CD4-positive, alpha-beta T cell treated with Interleukin-12 subunit alpha and Interleukin-12 subunit beta, for 1 hour (primary cell): ENCODE measurements at regions not wholly inside any gene's neighbourhood (a gene's known extent, or its start where the extent isn't known, plus 50 kb on each side); places are given as distances from the start of the nearest gene placed in this dataset.
"Not testable (repeated sequence)": the region's sequence is repeated elsewhere in the genome, so short reads cannot be mapped to it uniquely, and the experiment has no call there.

Source experiments
- DNase-seq: peaks from one replicate; pipeline ENCODE4 v3.0.0-alpha.2; 2020

DNA sequence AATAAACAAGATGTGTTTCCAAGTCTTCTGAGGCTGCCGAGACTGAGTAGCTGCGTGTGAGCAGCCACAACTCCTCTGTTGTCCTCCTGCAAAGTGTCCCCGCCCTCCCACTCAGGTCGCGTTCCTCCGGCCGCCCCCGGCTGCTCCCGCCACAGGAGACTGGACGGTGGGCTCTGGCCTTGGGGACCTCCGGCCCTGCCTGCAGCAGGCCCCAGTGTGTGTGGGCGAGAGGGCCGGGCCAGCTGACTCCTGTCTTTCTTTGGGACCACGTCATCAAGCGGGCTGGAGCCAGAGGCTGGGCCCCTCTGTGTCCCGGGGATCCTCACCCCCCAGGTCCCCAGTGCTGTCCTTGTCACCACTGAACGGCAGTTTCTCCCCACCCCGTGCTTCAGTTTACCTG is 175.3 kb downstream of the NPIPB11 start:
- DNase-seq: no peak

DNA sequence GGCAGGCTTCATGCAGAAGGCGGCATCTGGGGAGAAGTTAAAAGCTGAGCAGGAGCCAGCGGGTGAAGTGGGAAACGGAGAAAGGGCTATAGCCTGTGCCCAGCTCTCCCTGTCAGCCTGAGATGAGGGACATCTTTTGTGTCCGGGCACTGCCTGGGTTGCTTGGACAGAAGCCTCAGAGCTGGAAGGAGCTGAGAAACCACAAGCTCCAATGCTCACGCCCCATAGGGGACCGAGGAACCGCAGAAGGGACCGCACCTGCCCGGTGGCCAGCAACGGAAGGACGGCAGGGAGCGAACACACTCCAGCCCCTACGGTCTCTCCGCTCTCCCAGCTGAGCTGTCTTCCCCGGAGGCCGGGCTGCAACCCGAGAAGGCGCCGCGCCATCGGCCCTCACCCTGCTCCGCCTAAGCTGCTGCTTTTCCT is 175.8 kb downstream of the NPIPB11 start:
- no peak for DNase-seq

GRCh38 chr16:29230006-29230668 is 176.4 kb downstream of the NPIPB11 start:
- DNase-seq: not testable (repeated sequence)

GRCh38 chr16:29229616-29230005 is 176.9 kb downstream of the NPIPB11 start:
- not testable (repeated sequence) for DNase-seq

DNA sequence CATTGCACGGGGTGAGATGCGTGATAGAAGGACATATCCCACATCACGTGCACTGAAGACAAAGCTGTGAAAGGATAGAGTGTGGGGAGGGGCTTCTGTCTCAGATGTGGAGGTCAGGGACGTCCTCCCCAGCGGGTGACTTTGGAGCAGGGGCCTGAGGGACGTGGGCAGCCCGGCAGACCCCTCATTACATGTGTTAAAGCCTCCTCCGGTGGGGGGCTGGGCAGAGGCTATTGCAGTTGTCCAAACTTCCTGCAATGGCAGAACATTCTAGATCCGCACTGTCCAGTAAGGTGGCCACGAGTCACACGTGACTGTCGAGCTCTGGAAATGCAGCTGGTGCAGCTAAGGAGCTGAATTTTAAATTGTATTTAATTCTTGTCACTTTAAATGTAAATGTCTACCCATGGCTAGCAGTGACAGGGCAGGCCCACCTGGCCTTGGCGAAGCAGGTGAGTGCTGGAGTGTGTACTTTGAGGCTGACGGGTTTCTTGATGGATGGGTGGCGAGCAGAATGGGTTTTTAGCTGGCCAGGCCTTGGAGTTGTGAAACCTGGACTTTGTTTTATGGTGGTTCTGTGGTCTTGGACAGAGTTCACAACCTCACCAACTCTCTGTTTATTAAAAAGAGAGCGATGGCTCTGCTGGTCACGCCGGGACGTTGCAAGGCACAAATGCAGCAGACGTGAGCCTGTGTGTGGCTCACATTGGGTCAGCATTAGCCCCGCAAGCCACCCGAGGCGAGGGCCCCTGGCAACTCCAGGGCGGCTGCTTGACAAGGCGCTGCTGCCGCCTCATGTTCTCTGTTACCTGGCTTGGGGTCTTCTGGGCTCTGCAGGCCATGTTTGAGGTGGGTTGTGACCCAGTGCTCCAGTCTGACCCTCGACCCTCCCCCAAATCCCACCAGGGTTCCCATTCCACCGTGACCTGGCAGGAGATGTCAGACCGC is 177.6 kb downstream of the NPIPB11 start:
- not testable (repeated sequence) for DNase-seq

DNA sequence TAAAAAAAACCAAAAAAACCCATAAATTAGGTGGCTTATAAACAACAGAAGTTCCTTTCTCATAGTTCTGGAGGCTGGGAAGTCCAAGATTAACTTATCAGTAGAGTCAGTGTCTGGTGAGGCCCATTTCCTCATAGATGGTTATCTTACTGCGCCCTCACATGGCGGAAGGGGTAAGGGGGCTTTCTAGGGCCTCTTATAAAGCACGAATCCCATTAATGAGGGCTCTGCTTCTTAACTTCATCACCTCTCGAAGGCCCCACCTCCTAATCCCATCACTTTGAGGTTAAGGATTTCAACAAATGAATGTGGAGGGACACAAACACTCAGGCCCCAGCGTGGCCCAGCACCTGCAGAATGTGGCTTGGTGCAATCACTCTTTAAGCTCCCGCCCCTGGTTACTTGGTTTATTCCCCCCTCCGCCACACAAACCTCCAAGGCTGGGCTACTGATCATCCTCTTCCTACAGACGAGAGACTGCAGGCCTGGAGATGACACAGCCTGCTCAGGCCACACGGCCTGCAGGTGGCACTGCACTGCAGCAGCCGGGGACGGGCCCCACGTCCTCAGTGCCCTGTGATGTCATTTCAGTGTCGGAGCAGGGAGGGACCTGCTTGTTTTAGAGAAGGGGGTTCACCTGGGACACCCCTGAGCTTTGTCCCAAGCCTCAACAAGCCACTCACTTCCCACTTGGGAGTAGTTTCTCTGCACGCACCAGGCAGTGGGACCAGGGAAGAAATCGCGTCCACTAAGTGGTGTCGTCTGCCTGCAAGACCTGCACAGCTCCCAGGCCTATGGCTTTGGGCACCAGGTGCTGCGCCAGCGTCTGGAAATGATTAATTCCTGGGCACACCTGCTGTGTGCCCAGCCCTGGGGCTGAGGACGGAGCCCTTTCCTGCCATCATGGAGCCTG is 178.5 kb downstream of the NPIPB11 start:
- peak; percentile 64 for DNase-seq

DNA sequence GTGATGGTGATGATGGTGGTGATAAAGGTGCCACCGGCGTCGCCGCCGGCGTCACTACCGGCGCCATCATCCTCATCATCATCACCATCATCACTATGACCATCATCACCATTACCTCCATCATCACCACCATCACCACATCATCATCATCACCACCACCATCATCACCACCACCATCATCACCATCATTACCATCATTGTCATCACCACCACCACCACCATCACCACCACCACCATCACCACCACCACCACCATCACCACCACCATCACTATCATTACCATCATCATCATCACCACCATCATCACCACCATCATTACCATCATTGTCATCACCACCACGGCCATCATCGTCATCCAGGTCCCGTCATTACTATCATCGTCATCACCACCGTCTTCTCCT is 179.7 kb downstream of the NPIPB11 start:
- DNase-seq: no peak

DNA sequence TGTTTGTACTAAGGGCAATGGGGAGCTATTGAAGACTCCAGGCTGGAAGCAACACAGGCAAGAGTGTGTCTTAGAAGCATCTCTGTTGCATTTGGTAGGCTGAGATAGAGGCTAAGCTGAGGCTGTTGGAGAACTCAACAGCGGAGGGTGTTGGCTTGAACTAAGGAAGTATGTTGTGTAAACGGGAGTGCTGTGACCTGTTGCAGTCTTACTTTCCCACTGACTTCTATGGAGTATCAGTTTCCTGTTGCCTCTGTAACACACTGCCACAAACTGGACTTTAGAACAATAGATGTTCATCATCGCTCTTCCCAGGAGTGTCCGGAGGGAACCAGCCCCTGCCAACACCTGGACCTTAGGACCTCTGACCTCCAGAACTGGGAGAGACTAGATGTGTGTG is 181.8 kb downstream of the NPIPB11 start:
- DNase-seq: not testable (repeated sequence)

DNA sequence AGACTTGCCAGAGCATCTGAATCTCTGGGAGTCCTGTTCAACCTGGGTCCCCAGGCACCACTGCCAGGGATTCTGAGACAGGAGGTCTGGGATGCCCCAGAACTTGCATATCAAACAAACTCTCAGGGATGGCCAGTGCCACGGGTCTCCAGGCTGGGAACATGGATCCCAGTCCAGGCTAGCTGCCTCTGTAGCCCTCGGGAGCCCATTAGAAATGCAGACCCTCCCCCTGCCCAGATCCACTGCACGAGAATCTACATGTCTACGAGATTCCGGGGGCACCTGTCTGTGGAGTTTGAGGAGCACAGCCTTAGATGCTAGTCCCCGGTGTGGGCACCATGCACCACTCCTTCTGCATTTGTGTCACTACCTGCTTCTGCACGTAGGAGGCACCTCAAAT is 183.9 kb downstream of the NPIPB11 start:
- not testable (repeated sequence) for DNase-seq

DNA sequence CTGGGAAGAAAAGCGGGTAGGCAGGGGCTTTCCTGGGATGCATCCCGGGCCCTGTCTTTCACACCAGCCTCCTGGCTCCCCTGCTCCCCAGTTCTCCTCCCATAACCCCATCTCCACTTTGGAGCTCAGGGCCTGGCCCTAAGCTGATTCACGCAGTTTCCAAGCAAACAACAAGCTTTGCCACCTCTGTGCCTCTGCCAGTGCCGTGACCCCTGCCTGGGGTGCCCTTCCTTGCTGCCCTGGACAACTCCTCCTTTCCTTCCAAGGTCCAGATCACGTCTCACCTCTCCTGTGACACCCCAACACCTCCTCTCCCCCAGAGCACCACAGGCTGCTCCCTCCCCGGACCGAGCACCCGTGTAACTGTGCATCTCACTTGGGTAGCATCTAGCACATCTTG is 184.5 kb downstream of the NPIPB11 start:
- DNase-seq: not testable (repeated sequence)

- not testable (repeated sequence) for DNase-seq
Measured at GRCh38 chr16:29221281-29221955, 185.1 kb downstream of the NPIPB11 start.

GRCh38 chr16:29220647-29221191 is 185.8 kb downstream of the NPIPB11 start:
- not testable (repeated sequence) for DNase-seq

- not testable (repeated sequence) for DNase-seq
Measured at GRCh38 chr16:29219966-29220646, 186.4 kb downstream of the NPIPB11 start.

DNA sequence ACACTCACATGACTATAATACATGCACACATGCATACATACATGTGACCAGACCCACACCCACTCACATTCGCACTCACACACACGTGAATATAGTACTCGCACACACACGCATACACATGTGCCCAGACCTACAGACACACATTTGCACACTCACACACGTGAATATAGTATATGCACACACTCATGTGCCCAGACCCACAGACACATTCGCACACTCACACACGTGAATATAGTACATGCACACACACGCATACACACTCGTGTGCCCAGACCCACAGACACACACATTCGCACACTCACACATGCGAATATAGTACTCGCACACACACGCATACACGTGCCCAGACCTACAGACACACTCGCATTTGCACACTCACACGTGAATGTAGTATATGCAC is 186.9 kb downstream of the NPIPB11 start:
- not testable (repeated sequence) for DNase-seq

- DNase-seq: not testable (repeated sequence)
Measured at GRCh38 chr16:29218649-29219048, 187.9 kb downstream of the NPIPB11 start.

DNA sequence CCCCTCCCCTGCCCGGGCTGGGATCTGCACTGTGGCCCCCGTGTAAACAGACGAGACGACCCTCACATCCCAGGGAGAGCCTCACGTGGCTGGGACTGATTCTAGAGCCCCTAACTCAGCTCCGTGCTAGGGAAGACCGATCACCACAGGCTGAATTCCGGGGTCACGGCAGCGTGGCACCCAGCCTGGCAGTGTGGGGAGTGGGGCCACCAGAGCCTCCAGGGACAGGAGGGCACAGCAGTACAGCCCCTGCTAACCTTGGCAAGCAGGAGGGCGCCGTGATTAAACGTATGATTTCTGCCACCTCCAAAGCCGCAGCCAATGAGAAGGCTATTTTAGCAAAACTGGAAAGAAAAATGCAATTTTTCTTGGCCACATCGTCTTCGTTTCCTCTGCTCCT is 188.3 kb downstream of the NPIPB11 start:
- not testable (repeated sequence) for DNase-seq

- not testable (repeated sequence) for DNase-seq
Measured at GRCh38 chr16:29217752-29218126, 188.8 kb downstream of the NPIPB11 start.

- DNase-seq: not testable (repeated sequence)
Measured at GRCh38 chr16:29217104-29217751, 189.3 kb downstream of the NPIPB11 start.

DNA sequence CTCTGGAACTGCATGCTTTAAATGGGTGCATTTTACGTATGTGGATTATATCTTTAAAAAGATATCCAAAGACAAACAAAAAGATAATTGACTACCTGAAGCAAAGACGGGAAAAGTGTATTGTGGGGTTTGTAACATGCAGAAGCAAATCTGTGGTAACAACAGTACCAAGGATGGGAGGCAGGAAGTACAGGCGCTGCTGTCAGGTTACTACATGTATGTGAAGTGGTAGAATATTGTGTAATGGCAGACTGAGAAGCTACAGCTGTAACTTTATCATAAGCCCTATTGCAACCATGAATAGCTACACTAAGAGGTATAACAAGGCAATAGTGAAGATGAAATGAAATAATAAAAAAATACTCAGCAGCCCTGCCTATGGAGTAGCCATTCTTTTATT is 192.7 kb downstream of the NPIPB11 start:
- not testable (repeated sequence) for DNase-seq

DNA sequence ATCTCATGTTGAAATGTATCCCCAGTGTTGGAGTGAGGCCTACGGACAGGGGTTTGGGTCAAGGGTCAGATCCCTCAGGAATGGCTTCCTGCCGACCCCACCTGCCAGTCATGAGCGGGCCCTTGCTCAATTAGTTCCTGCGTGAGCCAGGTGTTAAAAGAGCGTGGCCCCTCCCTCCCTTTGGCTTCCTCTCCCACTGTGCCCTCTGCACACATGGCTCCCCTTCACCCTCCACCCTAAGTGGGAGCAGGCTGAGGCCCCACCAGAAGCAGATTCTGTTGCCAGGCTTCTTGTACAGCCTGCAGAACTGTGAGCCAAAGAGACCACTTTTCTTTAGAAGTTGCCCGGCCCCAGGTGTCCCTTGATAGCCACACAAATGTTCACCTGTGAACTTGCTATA is 193.3 kb downstream of the NPIPB11 start:
- DNase-seq: not testable (repeated sequence)
